ENCODE measurements at regions not wholly inside any gene's neighbourhood (a gene's known extent, or its start where the extent isn't known, plus 50 kb on each side); places are given as distances from the start of the nearest gene placed in this dataset.

GRCh38 chr10:28179006-28179742 is 123.7 kb downstream of the MPP7 start (continued):
- TF ChIP-seq, protein P1, sequence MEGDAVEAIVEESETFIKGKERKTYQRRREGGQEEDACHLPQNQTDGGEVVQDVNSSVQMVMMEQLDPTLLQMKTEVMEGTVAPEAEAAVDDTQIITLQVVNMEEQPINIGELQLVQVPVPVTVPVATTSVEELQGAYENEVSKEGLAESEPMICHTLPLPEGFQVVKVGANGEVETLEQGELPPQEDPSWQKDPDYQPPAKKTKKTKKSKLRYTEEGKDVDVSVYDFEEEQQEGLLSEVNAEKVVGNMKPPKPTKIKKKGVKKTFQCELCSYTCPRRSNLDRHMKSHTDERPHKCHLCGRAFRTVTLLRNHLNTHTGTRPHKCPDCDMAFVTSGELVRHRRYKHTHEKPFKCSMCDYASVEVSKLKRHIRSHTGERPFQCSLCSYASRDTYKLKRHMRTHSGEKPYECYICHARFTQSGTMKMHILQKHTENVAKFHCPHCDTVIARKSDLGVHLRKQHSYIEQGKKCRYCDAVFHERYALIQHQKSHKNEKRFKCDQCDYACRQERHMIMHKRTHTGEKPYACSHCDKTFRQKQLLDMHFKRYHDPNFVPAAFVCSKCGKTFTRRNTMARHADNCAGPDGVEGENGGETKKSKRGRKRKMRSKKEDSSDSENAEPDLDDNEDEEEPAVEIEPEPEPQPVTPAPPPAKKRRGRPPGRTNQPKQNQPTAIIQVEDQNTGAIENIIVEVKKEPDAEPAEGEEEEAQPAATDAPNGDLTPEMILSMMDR (IDR thresholded peaks at IDR 0.05 in 2 of 3, conservative IDR thresholded peaks at IDR 0.05 in 1 of 3; ENCODE audit: insufficient read depth in 2 of 3, low read depth in 1 of 3, low read length in 3 of 3): peak; percentile 45 to 77 (median 49); a peak in 4 of 6 replicates
- TF ChIP-seq, protein P2, sequence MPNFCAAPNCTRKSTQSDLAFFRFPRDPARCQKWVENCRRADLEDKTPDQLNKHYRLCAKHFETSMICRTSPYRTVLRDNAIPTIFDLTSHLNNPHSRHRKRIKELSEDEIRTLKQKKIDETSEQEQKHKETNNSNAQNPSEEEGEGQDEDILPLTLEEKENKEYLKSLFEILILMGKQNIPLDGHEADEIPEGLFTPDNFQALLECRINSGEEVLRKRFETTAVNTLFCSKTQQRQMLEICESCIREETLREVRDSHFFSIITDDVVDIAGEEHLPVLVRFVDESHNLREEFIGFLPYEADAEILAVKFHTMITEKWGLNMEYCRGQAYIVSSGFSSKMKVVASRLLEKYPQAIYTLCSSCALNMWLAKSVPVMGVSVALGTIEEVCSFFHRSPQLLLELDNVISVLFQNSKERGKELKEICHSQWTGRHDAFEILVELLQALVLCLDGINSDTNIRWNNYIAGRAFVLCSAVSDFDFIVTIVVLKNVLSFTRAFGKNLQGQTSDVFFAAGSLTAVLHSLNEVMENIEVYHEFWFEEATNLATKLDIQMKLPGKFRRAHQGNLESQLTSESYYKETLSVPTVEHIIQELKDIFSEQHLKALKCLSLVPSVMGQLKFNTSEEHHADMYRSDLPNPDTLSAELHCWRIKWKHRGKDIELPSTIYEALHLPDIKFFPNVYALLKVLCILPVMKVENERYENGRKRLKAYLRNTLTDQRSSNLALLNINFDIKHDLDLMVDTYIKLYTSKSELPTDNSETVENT (CRISPR knock-in tag; IDR thresholded peaks at IDR 0.05): no peak
- TF ChIP-seq, protein P3, sequence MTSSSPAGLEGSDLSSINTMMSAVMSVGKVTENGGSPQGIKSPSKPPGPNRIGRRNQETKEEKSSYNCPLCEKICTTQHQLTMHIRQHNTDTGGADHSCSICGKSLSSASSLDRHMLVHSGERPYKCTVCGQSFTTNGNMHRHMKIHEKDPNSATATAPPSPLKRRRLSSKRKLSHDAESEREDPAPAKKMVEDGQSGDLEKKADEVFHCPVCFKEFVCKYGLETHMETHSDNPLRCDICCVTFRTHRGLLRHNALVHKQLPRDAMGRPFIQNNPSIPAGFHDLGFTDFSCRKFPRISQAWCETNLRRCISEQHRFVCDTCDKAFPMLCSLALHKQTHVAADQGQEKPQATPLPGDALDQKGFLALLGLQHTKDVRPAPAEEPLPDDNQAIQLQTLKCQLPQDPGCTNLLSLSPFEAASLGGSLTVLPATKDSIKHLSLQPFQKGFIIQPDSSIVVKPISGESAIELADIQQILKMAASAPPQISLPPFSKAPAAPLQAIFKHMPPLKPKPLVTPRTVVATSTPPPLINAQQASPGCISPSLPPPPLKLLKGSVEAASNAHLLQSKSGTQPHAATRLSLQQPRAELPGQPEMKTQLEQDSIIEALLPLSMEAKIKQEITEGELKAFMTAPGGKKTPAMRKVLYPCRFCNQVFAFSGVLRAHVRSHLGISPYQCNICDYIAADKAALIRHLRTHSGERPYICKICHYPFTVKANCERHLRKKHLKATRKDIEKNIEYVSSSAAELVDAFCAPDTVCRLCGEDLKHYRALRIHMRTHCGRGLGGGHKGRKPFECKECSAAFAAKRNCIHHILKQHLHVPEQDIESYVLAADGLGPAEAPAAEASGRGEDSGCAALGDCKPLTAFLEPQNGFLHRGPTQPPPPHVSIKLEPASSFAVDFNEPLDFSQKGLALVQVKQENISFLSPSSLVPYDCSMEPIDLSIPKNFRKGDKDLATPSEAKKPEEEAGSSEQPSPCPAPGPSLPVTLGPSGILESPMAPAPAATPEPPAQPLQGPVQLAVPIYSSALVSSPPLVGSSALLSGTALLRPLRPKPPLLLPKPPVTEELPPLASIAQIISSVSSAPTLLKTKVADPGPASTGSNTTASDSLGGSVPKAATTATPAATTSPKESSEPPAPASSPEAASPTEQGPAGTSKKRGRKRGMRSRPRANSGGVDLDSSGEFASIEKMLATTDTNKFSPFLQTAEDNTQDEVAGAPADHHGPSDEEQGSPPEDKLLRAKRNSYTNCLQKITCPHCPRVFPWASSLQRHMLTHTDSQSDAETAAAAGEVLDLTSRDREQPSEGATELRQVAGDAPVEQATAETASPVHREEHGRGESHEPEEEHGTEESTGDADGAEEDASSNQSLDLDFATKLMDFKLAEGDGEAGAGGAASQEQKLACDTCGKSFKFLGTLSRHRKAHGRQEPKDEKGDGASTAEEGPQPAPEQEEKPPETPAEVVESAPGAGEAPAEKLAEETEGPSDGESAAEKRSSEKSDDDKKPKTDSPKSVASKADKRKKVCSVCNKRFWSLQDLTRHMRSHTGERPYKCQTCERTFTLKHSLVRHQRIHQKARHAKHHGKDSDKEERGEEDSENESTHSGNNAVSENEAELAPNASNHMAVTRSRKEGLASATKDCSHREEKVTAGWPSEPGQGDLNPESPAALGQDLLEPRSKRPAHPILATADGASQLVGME (CRISPR knock-in tag; IDR thresholded peaks at IDR 0.05): no peak
- TF ChIP-seq TGIF2 (CRISPR knock-in tag; IDR thresholded peaks at IDR 0.05): no peak
